CD4-positive, alpha-beta T cell treated with Interleukin-15 for 4 hours (primary cell): ENCODE measurements at regions not wholly inside any gene's neighbourhood (a gene's known extent, or its start where the extent isn't known, plus 50 kb on each side); places are given as distances from the start of the nearest gene placed in this dataset.

Experiments
- DNase-seq: peaks from one replicate; pipeline ENCODE4 v3.0.0-alpha.2; 2020; ENCODE audit warnings: low spot score

DNA sequence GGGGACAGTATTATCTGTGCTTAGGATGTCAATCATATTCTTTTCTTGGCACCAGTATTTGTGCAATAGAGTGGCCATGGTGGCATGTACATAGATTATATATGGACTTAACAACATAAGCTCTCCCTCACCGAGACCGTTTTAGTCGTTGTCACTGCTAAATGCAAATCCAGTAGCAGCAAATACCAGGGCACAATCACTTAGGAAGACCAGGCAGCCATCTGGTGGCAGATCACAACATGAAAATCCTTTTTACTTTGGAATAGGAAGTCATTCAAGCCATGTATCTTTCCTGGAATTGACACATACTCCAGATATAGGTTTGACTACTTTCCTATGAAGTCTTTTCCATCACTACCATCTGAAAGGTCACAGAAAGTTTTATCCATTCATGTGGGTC lies 53.2 kb upstream of the C1orf87 start:
- DNase-seq = no peak
